Panc1 (cell line): ENCODE measurements at regions not wholly inside any gene's neighbourhood (a gene's known extent, or its start where the extent isn't known, plus 50 kb on each side); places are given as distances from the start of the nearest gene placed in this dataset.

ENCODE experiments used
- ATAC-seq: fragments of 200-7000 bp; cut with Tn5 transposase; 2 replicates; pipeline ENCODE4 v1.9.1; 2020; ENCODE audit warnings: mild to moderate bottlenecking, moderate library complexity
- BruUV-seq: library from RNA; stranded (reverse); fragments of 400-500 nt; replicated peaks from 2 replicates; lab custom pipeline; 2021; lab: Mats Ljungman, UMichigan
- CTCF ChIA-PET: fragments of 300-600 bp; sonication (Branson Sonifier 250); formaldehyde crosslinking; loops from one replicate; lab custom pipeline; 2022; ENCODE audit warnings: antibody characterized with exemption; lab: Charles Lee
- POLR2A ChIA-PET: fragments of 300-600 bp; sonication (Branson Sonifier 250); formaldehyde crosslinking; loops from one replicate; lab custom pipeline; 2022; ENCODE audit warnings: antibody characterized with exemption; lab: Charles Lee
- DNase-seq: peaks from one replicate; pipeline ENCODE4 v3.0.0-alpha.2; 2010; ENCODE audit warnings: low read depth, low spot score
- H3K27ac ChIP-seq: 2 replicates; pipeline ENCODE4 v1.5.1; 2011; ENCODE audit warnings: mild to moderate bottlenecking, low read length, inconsistent platforms
- H3K27me3 ChIP-seq: fragments of 200-500 bp; sonication (Bioruptor generic); 2 replicates; pipeline ENCODE4 v1.6.0; 2014; ENCODE audit warnings: low read length, inconsistent platforms; ENCODE audit not compliant: control insufficient read depth, insufficient read depth
- H3K36me3 ChIP-seq: fragments of 200-500 bp; sonication (Bioruptor generic); 2 replicates; pipeline ENCODE4 v1.5.1; 2014; ENCODE audit warnings: inconsistent platforms, mild to moderate bottlenecking, low read length, moderate library complexity; ENCODE audit not compliant: control insufficient read depth, insufficient read depth
- H3K4me1 ChIP-seq: 2 replicates; pipeline ENCODE4 v1.5.1; 2011; ENCODE audit warnings: inconsistent platforms, mild to moderate bottlenecking, low read length, moderate library complexity; ENCODE audit not compliant: control insufficient read depth, insufficient read depth
- H3K4me3 ChIP-seq, 2 experiments: 2 replicates each; pipeline ENCODE4 v1.5.1; 2011 to 2012; ENCODE audit warnings: low read depth in 2 of 2, low read length in 2 of 2, mild to moderate bottlenecking in 2 of 2, inconsistent platforms in 1 of 2, moderate library complexity in 1 of 2
- H3K9me3 ChIP-seq: fragments of 200-500 bp; sonication (Bioruptor generic); 2 replicates; pipeline ENCODE4 v1.5.1; 2014; ENCODE audit warnings: low read depth, mild to moderate bottlenecking, inconsistent platforms, low read length, moderate library complexity; ENCODE audit not compliant: control insufficient read depth, insufficient read depth
- CTCF ChIP-seq: fragments of 450-650 bp; IDR thresholded peaks from 2 replicates; pipeline ENCODE4 v1.5.1; 2017; ENCODE audit warnings: mild to moderate bottlenecking
- POLR2AphosphoS5 ChIP-seq: IDR thresholded peaks from 2 replicates; pipeline ENCODE4 v1.6.1; 2012; ENCODE audit warnings: mild to moderate bottlenecking, low read depth, low read length, moderate library complexity
- REST ChIP-seq, 2 experiments: IDR thresholded peaks; 2 replicates each; pipeline ENCODE4 v1.6.1; 2011 to 2012; ENCODE audit warnings: low read depth in 2 of 2, control low read depth in 1 of 2, low read length in 1 of 2, mild to moderate bottlenecking in 1 of 2, moderate library complexity in 1 of 2; ENCODE audit not compliant: insufficient read depth in 1 of 2
- SIN3A ChIP-seq: IDR thresholded peaks from 2 replicates; pipeline ENCODE4 v1.6.1; 2012; ENCODE audit warnings: low read depth, mild to moderate bottlenecking, low read length, moderate library complexity, borderline replicate concordance; ENCODE audit not compliant: insufficient read depth
- TCF7L2 ChIP-seq: IDR thresholded peaks from 2 replicates; pipeline ENCODE4 v1.6.1; 2011; ENCODE audit warnings: mild to moderate bottlenecking, low read depth, low read length, inconsistent platforms
- in situ Hi-C: cut with HindIII; loops from 2 replicates; pipeline ENCODE4 v1.10.0; 2016; ENCODE audit warnings: low sequenced_read_pairs, low pct_unique_long_range_greater_than_20kb
- intact Hi-C: fragments of 100-400 bp; cut with micrococcal nuclease; formaldehyde crosslinking; loops from one replicate; pipeline ENCODE4 v1.10.0; 2022; ENCODE audit not compliant: unreplicated experiment

- ChIA-PET POLR2A (no interaction called here), CTCF (no interaction called here)
- H3K27ac ChIP-seq = no peak overlapping the region
- H3K4me3 ChIP-seq = no peak overlapping the region
- in situ Hi-C loops (no loop called here), intact Hi-C loops (no loop called here)
- H3K4me1 ChIP-seq = no peaks in the 10 kb centered on the region
- TF ChIP-seq POLR2AphosphoS5 = no peak
- BruUV-seq = no TSS peak
- DNase-seq (no peak), ATAC-seq (no peak)
- no peaks in the 10 kb centered on the region for H3K27me3 ChIP-seq
- no peaks in the 10 kb centered on the region for H3K9me3 ChIP-seq
- H3K36me3 ChIP-seq = no peaks in the 10 kb centered on the region
These were observed 1258.1 kb upstream of the CELF2 start for GRCh38 chr10:9759596-9759995.

- Histone ChIP-seq H3K9me3 (no peaks in the 10 kb centered on the region), H3K27me3 (no peaks in the 10 kb centered on the region), H3K4me3 (no peak overlapping the region), H3K36me3 (no peaks in the 10 kb centered on the region), H3K4me1 (no peaks in the 10 kb centered on the region), H3K27ac (no peak overlapping the region)
- in situ Hi-C loops (no loop called here), intact Hi-C loops (no loop called here)
- ChIA-PET POLR2A (no interaction called here), CTCF (no interaction called here)
- ATAC-seq (no peak), DNase-seq (no peak)
- no TSS peak for BruUV-seq
- TF ChIP-seq POLR2AphosphoS5 (no peak), CTCF (no peak), SIN3A (no peak), TCF7L2 (no peak)
These were observed 1254.6 kb upstream of the CELF2 start for GRCh38 chr10:9762966-9763656.

GRCh38 chr10:9766762-9767161, 1250.9 kb upstream of the CELF2 start:
- Histone ChIP-seq H3K4me3 (no peak overlapping the region), H3K27me3 (no peaks in the 10 kb centered on the region), H3K9me3 (no peaks in the 10 kb centered on the region), H3K36me3 (no peaks in the 10 kb centered on the region), H3K4me1 (no peaks in the 10 kb centered on the region), H3K27ac (no peak overlapping the region)
- in situ Hi-C loops (no loop called here), intact Hi-C loops (no loop called here)
- DNase-seq = no peak
- ChIA-PET CTCF (no interaction called here), POLR2A (no interaction called here)
- BruUV-seq = no TSS peak
- no peak for ATAC-seq
- TF ChIP-seq TCF7L2 (no peak), SIN3A (no peak), POLR2AphosphoS5 (no peak), REST (IDR thresholded peaks at IDR 0.05; ENCODE audit: insufficient read depth in 1 of 2, low read depth in 2 of 2, low read length in 1 of 2) (no peak), CTCF (no peak)
